Left forelimb (tissue), 1 donor: ENCODE measurements at regions not wholly inside any gene's neighbourhood (a gene's known extent, or its start where the extent isn't known, plus 50 kb on each side); places are given as distances from the start of the nearest gene placed in this dataset.

Experiments
- DNase-seq: peaks from one replicate; pipeline ENCODE4 v3.0.0-alpha.2; 2018; ENCODE audit warnings: low spot score

DNA sequence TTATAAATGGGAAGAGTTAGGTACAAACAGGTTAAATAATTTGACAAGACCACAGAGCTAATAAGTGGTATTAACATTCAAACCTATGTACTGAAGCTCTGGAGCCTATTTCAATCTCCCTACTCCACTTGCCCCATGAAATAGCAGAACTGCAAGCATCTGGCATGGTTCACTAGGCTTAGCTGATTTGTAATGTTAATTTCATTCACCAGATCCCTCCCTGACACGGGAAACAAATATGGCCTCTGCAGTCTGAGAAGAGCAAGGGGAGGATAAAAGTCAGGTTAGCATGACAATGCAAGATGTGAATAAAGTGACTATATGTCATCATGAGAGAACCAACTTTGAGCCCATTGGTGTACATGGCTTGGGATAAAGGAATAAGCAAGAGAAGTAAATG lies 428.8 kb downstream of the BRINP1 start:
- DNase-seq: no peak

DNA sequence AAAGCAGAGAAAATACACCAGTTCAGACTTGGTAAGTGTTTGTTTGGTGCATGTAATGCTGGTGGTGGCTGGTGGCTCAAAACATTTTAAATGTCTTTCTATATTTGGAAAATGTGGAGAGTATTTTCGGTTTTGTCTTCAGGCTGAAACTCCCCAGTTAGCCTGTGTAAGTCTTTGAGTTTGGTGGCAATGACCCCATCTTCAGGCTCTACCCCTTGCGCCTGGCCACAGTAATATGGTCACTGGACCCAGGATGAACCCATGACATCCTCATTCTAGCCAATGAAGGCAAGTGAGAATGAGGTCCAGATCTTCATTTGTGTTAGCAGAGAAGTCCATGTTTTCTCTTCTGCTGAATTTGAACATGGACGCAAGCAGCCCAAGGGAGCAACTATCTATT lies 422.6 kb downstream of the BRINP1 start:
- no peak for DNase-seq

DNA sequence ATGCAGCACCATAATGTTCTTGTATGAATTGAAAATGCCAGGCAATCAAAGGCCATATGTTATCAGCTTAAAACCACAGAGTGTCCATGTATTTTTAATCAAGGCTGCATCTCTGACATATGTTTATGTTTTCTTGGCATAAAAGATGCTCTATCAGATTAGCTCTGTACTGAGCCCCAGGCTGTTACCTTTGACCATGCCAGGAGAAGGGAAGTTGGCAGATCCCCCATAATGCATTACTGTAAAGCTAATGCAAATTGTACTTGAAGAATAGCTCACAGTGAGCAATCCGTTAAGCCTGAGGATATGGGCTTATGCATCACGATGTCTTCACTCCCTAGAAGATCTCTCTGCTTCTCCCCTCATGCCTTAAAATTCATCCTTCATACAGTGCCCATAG lies 414.4 kb downstream of the BRINP1 start:
- DNase-seq: no peak

DNA sequence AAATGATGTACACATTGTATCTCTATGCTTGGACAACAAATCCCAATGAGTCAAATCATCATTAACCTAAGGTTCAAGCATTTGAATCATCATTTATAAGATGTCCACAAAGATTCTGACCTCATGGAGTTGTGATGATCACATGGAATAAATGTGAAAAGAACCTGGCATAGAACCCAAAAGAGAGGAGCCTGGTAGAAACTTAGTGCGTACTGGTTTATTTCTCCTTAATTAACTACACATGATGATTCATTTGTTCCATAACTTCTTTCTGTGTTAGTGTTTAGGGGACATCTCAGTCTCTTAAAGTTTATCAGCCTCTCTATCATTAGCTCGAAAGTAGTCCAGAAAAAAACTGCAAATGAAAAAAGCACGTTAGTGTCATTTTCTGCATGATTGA lies 411.6 kb downstream of the BRINP1 start:
- no peak for DNase-seq

DNA sequence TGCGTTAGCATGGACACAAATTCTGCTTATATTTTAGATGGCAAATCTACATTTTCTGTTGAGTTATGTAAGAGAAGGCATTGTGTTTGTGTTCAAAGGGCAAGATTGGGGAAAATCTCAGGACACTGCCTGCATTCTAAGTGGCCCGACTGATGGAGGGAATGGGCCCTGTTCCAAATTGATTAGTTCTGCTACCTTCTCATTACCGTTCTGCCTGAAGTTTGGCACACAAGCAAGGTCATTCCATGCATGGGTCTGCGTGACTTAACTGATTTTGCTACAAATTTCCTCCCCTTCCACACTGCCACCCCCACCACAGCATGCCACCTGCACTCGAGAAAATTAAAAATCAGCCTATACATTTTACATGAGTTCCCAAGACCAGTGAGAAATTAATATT lies 409.9 kb downstream of the BRINP1 start:
- no peak for DNase-seq

DNA sequence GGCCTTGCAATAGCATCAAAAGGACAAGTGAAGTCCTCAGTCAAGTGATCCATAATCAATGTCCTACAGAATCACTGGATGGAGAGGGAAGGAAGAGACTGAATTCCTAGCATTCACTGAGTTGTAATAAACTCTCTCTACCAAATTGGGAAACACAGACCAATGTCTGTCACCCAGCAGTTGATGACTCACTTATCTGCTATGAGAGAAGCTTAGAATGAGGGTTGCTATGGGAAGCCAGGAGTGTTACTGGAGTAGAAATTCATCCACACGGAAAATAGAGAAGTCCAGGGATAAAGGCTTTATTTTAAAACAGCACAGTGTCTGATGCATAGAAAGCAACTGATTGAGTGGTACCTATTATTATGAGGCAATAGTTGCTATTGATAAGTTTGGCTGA lies 407.4 kb downstream of the BRINP1 start:
- no peak for DNase-seq

DNA sequence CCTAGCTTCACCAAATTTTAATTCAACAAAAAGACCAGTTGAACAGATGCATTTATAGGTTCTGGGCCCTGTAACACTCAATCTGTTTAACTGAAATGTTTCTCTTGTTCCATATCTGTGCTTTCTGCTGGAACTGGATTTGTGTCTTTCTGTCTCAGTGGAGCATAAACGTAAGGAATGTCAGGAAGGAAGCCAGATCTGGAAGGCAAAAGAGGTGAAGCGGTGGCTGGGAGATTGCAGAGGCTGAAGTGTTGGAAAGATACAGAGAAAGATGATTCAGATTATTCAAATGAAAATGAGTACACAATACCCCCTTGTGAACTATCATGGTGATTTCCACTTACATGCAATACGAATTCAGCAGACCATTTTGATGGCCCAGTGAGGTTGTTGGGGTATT lies 406.8 kb downstream of the BRINP1 start:
- no peak for DNase-seq

DNA sequence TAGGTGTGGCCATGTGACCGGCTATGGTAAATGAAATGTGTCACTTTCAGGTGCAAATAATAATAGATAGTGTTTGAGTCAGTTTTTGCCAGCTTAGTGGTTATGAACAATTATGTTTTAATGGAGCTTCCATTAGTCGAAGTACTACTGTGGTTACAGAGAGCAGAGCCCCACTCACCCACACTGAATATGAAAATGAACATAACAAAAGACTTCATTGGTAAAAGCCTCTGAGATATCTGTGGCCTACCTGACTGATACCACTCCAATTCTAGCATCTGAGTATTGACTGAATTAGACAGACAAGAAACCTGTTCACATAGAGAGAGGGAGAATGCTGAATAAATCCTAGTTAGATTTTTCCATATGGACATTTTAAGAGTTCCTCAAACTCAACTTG lies 405.6 kb downstream of the BRINP1 start:
- DNase-seq: no peak

DNA sequence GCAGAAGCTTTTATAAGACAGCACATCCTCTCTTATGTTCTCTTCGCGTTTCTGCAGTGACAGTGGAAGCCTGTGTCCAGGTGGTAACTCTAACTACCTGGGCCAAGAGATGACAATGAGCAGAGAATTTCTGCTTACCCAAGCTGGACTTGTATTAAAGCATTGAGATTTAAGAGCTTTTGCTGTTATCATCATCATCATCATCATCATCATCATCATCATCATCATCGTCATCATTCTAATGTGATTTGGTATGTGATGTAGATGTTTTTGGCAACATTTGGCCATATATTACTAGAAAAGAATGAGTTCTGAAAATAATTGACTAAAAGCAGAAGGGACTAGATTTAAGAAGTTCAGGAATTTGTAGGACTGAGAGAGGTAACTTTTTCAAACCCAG lies 401.3 kb downstream of the BRINP1 start:
- no peak for DNase-seq

DNA sequence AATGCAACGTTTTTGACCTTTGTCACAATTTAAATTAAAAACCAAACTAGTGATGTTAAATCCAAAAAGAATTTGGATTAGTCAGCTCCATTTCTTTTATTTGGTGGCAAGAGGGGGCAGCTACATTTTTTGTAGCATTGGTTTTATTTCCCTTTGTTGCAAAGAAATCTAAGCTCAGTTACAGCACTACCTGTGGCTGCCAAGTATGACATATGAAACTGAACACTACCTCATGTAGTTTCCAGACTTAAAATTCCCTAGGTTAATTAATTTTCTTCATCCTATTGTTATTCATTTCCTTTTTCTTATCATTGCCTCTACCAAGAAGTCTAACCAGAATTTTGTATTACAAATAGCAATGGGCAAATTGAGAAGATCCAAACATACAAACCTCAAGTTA lies 393.5 kb downstream of the BRINP1 start:
- no peak for DNase-seq

DNA sequence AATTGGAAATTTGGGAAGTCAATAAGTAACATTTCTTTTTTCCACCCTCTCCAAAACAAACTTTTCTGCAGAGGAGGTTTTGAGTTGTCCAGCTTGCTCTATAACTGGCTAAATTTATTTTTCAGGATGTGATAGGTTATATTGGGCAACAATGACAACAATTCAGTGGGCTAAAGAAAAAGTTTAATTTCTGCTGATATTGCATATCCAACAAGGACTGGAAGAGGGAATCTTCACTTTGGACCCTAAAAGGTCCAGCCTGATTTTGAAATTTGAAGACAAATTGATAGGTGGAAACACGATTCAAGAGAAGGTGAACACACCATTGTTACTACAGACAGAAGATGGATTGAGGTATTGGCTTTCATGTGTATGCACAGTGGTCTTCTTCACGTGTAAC lies 393.1 kb downstream of the BRINP1 start:
- DNase-seq: no peak

DNA sequence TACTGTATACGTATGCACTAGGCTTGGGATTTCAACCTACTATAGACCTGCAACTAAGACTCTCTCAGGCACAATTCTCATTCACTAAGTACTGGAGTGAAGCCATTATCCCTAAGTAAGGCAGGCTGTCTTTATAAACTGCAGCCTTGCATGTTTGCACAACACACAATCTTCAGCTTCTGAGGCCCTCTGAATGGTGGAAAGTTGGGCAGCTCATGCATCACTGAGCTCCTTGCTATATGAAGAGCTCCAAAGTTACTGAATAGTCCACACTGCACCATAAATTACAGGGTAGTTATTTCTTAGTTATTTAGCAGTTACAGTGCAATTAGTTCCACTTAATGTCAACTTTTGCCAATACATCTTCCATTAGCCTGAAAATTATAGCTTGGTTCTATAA lies 384.6 kb downstream of the BRINP1 start:
- no peak for DNase-seq

DNA sequence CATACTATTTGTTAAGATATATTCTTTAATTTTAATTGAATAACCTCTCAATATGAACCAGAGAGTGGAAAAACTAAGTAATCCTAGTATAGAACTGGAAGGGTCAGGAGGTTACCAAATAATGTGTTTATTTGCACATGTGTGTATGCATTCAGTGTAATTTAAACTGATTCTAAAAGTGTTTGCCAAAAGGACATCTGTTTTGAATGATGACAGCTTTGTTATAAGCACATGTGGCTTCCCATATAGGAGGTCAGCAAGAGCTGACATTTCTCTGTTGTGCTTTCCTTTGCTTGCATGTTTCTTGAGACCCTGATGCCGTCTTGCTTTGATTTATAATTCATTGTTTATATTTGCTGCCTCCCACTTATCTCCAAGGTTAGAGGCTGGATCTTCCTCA lies 383.4 kb downstream of the BRINP1 start:
- DNase-seq: no peak

DNA sequence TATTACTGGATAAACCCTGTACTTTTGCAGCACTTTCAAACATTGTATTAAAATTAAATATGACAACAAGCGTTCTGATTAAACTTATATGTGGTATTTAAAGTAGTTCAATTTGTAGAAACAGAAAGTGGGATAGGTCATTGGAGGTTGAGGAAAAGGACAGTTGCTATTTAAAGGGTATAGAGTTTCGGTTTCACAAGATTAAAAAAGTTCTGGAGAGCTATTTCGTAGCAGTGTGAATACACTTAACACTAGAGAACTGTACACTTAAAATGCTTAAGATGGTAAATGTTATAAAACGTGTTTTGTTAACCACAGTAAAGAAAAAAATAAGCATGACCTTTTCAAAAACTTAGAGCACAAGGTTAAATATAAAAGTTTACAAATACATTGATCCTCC lies 382.1 kb downstream of the BRINP1 start:
- no peak for DNase-seq

DNA sequence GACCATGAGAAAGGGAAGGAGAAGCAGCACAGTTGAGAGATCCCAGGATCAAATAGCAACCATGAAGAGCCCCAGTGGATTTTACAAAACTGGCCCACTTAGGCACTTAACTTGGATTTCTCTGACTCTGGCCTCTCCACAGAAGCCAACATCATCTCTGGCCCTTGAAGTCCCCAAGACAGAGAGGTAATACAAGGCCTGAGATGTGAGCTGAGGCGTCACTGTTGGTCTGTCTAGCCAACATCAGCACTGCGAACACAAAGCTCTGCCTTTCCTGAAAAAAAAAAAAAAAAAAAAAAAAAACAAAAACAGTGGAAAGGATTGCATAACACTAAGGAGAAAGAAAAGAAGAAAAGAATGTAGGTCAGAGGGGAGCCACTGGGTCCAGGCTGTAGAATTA lies 378.3 kb downstream of the BRINP1 start:
- DNase-seq: no peak

DNA sequence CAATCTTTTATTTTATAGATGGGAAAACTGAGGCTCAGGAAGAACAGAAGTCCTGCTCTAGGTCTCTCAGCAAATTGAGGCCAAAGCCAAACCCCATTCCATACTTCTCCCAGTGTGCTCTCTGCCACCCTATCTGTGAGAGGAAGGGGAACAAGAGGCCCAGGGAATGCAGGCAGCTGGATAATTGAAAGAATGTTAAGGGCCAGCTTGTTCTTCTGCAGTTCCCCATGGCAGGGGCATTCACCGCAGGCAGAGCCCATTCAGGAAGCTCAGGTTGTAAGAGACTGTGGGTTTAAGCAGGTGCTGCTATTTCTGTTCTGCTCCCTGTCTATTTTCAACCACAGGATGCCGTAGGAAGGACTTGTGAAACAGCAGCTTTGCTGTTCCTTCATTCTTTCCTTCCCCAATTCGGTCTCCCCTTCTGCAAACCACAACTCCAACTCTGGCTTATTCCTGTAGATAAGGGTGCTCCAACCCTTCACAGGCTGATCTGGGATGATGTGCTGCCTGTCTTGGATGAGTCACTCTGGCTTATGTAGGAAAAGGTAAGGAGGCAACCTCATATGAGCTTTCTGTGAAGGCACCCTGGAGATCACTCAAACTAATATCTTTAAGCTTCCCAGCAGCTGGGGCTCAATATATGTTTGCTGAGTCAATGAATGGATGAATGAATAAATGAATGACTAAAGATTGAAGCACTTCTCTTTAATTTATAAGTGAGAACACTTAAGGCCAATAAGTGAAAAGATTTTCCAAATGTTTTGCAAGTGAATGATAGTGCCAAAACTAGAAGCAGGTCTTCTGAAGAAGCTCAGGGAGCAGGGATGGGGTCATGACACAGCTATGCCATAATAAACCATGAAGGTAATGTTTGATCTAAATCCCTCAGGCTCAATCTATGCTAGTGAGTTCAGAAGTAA lies 377.6 kb downstream of the BRINP1 start:
- DNase-seq: no peak

DNA sequence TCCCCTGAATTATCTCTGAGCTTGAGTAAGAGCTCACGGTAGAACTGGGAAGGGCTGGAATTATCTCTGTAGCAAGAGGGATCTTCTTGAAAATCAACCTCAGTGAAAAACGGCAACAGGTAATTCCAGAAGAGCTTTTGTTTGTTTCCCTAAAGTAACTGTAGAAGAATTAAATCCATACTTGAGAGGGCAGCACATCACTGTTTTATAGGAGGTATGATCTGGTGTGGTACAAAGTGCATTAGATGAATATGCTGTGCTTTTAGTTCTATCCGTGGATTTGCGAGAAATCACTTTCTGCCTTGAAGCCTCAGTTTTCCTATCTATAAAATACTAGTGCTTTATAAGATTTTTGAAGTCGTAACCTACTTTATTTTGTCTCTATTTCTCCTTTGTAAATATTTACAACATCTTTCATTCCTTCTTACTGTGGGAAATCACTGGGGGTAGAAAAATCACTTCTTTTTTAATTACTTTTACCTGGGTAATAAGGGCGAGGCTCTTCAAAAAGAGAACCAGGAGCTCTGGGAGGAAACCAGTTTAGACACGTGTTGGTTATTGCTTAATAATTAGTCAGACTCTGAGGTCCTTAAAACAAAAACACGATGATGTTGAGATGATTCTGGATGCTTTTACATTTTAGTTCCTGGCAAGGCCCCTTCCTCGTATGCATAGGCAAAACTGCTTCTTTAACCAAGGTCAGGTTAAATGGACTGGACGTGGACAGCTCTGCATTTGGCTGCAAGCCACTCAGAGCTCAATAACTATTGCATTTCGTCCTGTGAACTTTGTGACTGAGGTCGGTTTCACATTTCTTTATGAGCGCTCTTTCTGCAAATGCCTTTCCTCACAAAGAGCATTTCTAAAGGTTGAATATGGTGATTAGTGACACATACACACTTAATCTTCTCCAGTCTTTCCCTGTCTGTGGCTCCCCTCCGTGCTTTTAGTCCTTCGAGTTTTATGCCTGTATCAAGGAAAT lies 376.1 kb downstream of the BRINP1 start:
- no peak for DNase-seq

DNA sequence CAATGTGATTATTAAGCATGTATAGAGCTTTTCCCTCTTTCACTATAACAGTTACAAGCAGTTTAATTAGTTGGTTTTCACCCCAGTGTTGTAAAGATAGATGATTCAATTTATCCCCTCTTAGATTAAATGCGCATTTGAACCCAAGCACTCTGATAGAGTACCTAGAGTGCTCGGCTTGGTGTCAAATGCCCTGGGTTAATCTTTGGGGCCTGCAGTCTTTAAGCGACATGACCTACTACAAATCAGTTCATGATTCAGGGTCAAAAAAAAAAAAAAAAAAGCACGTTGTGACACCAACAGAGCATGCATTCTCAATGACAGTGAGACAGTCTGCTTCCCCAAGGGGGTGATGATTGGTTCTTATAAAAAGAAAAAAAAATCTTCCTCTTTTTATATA lies 375.3 kb downstream of the BRINP1 start:
- DNase-seq: no peak

DNA sequence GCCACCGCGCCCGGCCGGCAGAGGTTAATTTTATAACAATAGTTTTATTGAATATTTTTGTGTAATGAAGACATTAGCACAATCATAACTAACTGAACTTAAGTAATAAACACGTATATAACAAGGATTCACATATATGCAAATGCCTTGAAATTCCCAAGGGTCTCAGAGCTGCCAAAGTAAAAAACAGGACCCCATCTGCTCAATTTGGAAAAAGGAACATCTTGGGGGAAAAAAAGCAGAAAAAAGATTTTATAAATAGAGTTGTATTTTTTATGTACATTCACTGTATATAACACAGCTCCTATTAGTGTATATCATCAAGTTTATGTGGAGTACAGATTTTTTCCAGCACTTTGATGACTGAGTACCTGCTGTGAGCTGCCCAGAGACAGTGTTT lies 366.7 kb downstream of the BRINP1 start:
- no peak for DNase-seq

DNA sequence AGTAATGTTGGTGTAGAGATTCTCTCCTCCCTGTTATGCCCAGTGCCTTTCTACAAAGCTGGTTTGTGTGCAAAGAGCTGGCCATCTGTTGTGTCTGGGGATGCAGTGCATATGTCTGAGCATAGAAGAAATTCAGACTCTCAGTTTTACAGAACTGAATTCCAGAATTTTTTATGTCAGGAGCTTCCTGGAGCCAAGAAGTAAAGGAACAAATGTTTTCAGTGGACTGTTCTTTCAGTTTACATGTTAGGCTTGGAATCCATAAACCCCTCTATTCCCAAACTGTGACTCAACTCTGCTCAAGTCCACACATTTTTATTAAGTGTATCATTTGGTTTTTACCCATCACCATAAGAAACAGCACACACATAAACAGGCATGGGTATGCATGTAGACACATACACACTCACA lies 366.0 kb downstream of the BRINP1 start:
- no peak for DNase-seq

DNA sequence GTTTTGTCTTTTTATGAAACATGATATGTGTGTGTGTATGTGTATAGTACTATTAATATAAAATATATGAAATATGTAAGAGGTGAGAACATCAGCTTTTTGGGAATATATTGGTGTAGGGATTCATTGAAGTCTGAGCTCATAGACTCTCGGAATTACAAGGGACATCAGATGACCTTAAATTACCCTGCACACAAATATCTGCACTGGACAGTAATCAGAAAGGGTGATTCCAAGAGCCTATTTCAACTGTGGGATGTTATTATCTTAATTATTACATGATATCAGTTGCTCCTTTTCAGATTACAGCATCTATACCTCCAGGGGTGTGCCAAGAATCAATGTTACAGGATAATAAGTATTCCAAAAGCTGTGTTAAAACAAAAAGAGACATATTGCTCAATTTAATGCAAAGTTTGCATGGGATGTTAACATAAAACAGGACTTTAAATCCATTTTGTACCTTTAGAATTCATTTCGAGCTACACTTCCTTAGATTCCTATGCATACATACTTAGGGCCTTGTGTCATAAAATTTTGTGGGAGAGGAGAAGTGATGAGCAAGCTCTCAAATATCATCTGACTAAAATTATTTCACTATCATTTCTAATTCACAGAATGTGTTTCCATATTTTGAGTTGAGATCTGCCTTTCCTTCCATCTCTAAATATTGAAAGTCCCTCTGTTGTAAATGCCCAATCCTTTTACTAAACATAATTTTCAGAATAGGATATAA lies 365.2 kb downstream of the BRINP1 start:
- no peak for DNase-seq

DNA sequence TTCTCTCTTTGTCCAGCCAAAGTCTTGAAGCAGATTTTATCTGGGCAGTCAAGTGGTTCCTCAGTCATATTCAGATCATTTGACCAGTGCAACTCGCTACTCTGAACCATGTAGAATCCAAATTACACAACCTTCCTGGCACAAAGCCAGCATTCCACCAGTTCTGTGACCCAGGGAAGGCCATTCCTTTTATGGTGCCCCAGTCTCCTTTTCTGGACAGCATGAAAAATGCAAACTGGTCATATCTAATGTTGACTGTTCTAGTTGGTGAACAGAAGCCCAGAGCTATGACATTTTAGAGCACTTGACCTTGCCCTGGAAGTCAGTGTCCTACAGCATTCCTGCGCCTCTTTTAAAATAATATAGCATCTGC lies 364.6 kb downstream of the BRINP1 start:
- DNase-seq: no peak
